ENCODE measurements at regions not wholly inside any gene's neighbourhood (a gene's known extent, or its start where the extent isn't known, plus 50 kb on each side); places are given as distances from the start of the nearest gene placed in this dataset.

DNA sequence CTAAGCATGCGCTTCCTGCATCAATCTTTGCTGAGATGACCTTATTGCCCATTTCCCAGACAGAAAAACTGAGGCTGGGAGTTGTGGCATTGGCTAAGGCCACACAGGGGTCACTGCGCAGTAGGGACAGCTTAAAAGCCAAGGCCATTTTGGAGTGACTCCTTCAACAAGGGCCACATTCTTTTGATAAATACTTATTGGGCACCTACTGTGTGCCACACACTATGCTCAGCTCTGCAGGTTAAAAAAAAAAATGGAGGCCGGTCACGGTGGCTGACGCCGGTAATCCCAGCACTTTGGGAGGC lies 108.6 kb downstream of the CEBPB start:
- no peak for DNase-seq
- Mint-ChIP-seq H3K9me3 (no peaks in the 10 kb centered on the region), H3K27me3 (ENCODE audit: low read depth in 3 of 3) (peaks cover 5 to 15% (median 10%) of the 10 kb centered on the region in 3 donors), H3K4me3 (no peak overlapping the region), H3K36me3 (no peaks in the 10 kb centered on the region), H3K27ac (no peak overlapping the region), H3K4me1 (peaks cover 24 to 31% of the 10 kb centered on the region in 2 donors)

DNA sequence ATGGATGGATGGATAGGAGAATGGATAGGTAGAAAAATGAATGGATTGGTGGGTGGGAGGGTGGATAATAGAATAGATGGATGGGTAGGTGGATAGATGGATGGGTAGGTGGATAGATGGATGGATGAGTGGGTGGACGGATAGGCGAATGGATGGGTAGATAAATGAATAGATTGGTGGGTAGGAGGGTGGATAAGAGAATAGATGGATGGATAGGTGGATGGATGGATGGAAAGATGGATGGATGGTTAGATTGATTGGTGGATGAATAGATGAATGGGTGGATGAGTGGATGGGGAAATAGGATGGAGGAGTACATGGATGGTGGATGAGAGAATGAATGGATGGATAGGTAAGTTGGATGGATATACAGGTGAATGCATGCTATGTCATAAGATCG lies 110.5 kb downstream of the CEBPB start:
- Mint-ChIP-seq H3K27me3 (ENCODE audit: low read depth in 3 of 3) (peaks cover 5 to 15% (median 8%) of the 10 kb centered on the region in 3 donors), H3K27ac (no peak overlapping the region), H3K36me3 (no peaks in the 10 kb centered on the region), H3K4me1 (peaks cover 23 to 31% of the 10 kb centered on the region in 2 donors), H3K9me3 (no peaks in the 10 kb centered on the region), H3K4me3 (no peak overlapping the region)
- no peak for DNase-seq

DNA sequence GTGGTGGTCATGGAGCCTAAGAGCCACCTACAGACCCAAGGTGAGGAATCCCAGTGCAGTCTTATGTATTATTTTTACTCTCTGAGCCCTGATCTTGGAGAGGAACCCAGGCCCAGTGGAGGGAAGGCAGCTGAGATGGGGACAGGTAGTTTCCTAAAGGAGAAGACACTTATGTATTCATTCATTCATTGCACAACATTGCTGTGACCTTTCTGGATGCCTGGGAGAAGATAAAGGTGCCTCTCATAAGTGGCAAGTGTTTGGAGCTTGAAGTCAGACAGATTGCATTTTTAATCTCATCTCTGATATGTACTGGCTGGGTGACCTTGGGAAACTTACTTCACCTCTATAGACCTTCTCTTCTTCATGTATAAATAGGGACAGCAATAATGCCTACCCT lies 111.1 kb downstream of the CEBPB start:
- Mint-ChIP-seq H3K9me3 (no peaks in the 10 kb centered on the region), H3K4me1 (peaks cover 20 to 31% of the 10 kb centered on the region in 2 donors), H3K27ac (no peak overlapping the region), H3K4me3 (no peak overlapping the region), H3K36me3 (no peaks in the 10 kb centered on the region), H3K27me3 (ENCODE audit: low read depth in 3 of 3) (peaks cover 4 to 15% (median 8%) of the 10 kb centered on the region in 3 donors)
- DNase-seq = no peak

DNA sequence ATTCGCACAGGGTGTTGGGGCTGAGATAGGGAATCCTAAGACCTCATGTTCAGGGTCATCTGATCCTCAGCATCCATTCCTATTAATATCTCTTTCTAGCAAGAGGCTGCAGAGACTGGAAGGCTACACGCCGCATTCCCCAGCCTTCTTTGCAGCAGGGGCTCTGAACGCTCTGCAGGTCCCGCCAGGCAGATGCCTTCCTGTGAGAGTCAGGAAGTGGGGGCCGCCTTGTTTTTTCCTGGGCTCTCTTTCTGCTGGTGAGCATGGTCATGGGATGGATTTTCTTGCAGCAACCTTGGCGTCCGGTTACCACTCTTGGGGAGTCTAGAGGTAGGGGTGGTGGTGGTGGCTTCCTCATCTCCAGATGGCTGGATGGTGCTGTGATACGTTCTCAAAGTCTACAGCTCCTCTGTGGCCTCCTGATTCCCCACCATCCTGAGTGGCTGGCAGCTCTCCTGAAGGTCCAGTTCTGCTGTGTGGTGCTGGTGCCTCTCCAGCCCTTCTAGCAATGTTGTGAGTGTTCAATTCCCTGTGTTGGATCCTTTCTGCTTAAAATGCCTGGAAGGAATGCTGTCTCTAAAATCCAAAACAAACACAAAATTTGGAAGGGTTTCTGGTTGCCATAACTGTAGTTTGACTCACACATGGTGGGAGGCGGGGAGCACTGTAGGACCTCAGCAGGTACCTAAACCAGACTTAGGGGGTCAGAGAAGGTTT lies 111.9 kb downstream of the CEBPB start:
- Mint-ChIP-seq H3K4me3 (no peak overlapping the region), H3K27ac (no peak overlapping the region), H3K4me1 (peaks cover 19 to 25% of the 10 kb centered on the region in 2 donors), H3K36me3 (no peaks in the 10 kb centered on the region), H3K27me3 (ENCODE audit: low read depth in 3 of 3) (peaks cover 4 to 15% (median 8%) of the 10 kb centered on the region in 3 donors), H3K9me3 (no peaks in the 10 kb centered on the region)
- no peak for DNase-seq

DNA sequence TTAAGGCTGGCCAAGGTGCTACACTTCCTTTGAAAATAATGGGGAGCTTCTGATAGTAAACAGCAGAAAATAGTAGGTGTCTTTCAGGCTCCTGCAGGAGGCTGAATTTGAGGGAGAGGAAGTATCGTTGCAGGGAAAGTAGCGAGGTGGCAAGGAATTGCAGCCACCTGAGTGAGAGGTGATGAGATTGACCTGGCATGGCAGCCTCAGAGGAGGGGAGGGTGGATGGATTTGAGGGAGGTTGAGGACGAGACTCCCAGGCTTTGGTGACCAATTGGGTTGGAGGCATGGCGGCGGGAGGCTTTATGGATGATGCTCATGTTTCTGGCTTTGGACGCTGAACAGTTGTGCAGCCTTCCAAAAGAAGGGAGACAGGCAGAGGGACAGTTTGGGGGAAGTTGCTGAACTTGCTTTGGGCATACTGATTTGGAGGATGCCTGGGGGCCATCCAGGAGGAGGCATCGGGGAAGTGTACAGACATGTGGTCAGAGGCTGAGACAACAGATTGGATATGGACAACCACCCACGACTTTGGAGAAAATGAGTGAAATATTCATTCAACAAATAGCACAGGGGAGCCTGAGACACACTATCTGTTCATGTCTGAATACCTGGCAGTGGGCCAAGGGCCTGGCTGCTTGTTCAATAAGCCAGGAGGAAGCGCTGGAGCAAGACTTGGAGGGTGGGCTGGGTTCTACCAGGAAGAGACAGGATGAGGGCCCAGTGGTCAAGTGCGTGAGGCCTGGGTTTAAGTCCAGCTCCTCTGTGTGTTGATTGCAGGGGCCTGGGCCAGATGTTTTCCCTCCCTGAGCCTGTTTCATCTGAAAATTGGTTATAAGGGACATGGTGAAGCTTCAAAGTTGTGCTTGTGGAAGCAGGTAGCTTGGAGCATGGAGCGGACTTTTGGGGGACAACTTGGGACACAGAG lies 113.2 kb downstream of the CEBPB start:
- no peak for DNase-seq
- Mint-ChIP-seq H3K36me3 (no peaks in the 10 kb centered on the region), H3K4me1 (peaks cover 6 to 12% of the 10 kb centered on the region in 2 donors), H3K27ac (peak overlapping the region in 2 of 6 donors; percentile 1 to 54), H3K9me3 (no peaks in the 10 kb centered on the region), H3K27me3 (ENCODE audit: low read depth in 3 of 3) (peaks cover 4 to 11% (median 10%) of the 10 kb centered on the region in 3 donors), H3K4me3 (no peak overlapping the region)

DNA sequence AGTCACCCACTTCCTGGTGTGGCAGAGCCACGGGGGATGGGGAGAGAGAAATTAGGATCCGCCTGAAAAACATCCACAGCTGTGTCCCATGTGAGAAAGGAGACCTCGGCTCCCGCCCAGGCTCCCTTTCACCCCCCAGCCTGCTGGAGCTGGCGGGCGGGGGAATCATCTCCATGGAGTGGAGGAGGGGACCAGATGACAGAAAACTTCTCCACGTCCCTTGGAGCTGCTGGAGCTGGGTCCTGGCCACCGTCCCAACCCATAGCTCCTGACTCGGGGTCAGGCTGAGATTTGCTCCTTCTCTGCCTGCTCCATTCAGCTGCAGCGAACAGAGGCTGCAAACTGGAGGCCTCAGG lies 113.8 kb downstream of the CEBPB start:
- Mint-ChIP-seq H3K36me3 (no peaks in the 10 kb centered on the region), H3K27me3 (ENCODE audit: low read depth in 3 of 3) (peaks cover 4 to 15% (median 10%) of the 10 kb centered on the region in 3 donors), H3K4me3 (no peak overlapping the region), H3K9me3 (no peaks in the 10 kb centered on the region), H3K4me1 (peaks cover 2 to 9% of the 10 kb centered on the region in 2 donors), H3K27ac (no peak overlapping the region)
- no peak for DNase-seq

DNA sequence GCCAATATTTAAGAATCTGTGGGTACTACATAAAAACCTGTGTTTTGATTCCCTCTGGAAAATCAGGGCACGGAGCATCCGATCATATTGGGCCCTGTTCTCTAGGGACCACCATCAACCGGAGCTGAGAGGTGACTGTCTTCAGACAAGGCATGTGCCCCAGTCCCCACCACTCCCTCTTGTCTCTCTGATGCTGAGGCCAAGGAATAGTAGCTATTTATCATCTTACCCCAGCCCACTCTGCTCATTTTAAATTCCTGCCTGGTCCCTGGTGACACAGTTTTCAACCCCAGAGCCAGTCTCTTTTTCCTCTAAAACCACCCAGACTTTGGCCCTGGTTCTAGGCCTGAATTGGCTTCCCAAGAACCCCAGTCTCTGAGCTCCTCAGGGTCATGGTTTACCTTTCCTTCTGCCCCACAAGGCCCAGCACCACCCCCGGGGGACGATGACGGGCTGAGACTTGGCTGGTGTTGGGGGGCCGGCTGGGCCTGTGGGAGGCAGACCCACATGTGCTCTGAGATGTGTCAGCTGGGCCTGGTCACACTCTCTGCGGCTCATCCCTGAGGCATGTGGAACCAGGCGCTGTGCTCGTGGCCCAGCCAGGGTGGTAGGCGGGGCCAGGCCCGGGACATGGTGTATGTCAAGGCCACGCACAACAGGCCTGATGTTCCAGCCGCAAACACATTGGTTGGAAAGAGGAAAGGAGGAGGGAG lies 114.4 kb downstream of the CEBPB start:
- Mint-ChIP-seq H3K4me3 (no peak overlapping the region), H3K9me3 (no peaks in the 10 kb centered on the region), H3K27ac (no peak overlapping the region), H3K36me3 (no peaks in the 10 kb centered on the region), H3K27me3 (ENCODE audit: low read depth in 3 of 3) (peaks cover 4 to 15% (median 10%) of the 10 kb centered on the region in 3 donors), H3K4me1 (peaks cover 5 to 8% of the 10 kb centered on the region in 2 donors)
- no peak for DNase-seq

DNA sequence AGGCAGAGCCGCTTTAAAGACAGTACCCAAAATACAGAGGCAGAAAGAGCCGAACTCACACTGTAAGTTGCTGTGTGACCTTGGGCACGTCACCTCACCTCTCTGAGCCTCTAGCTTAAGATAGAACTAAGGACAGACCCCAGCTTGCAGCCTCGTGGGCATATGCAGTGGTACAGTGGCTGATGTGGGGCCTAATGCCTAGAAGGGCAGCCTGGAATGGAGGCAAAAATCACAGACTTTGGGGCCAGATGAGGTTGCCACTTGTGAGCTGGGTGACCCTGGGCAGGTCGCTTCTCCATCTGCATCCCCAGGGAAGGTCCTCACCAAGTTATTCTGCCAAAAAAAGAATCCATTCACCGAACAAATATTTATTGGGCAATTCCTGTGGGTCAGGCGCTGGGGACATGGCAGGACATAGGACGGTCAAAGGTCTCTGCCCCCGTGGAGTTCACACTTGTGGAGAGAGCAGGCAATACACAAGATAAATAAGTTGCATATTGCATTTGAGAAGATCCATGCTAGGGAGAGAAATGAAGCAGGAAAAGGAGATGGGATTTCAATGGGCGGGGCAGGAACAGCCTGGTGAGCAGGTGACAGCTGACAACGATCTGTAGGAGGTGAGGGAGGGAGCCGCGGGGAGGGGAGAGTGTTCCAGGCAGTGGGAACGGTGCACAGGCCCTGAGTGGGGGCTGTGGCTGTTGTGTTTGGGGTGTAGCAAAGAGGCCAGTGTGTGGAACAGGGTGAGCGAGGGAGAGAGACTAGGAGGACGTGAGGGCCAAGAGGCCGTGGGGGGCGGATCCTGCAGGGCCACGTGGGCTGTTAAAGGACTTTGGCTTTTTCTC lies 115.2 kb downstream of the CEBPB start:
- Mint-ChIP-seq H3K4me1 (peaks cover 13 to 16% of the 10 kb centered on the region in 2 donors), H3K9me3 (no peaks in the 10 kb centered on the region), H3K4me3 (no peak overlapping the region), H3K36me3 (no peaks in the 10 kb centered on the region), H3K27ac (peak overlapping the region in 1 of 6 donors; percentile 62), H3K27me3 (ENCODE audit: low read depth in 3 of 3) (peaks cover 5 to 16% (median 12%) of the 10 kb centered on the region in 3 donors)
- no peak for DNase-seq

DNA sequence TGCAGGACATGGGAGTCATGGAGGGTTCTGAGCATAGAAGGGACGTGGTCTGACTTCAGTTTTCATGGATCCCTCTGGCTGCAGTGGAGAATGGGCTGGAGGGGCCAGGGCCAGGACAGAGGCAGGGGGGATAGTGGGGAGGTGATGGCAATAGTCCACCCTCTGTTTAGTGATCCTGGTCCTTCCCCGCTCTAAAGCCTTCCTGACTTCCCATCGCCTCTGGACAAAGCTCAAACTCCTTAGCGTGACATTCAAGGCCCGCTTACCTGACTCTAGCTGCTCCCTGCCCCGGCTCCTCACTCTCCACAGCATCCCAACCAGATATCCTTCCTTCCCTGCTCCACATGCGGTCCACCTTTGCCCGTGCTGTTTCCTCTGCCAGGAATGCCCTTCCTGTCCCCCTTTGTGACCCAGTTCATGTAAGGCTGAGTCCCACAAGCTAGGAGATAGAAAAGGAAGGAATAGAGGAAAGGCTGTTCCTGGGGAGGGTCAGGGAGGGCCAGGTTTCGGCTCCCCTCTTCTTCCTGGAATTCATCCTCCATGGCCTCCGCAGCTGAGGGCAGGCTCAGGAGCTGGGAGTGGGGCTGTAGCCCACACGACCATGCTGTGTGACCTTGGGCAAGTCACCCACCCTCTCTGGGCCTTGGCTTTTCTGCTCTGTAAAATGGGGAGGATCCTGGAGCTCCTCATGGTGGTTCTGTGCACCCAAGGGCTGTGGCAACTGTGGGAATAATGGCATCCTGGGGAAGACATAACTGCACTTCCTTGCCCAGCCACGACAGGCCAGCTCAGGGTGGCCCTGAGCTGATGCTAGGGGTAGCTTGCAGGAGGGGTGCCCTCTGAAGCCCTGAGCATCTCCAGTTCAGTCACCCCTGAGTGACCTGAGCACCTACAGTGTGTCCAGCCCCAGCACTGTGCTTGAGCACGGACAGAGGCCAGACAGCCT lies 116.1 kb downstream of the CEBPB start:
- Mint-ChIP-seq H3K4me1 (peaks cover 16 to 22% of the 10 kb centered on the region in 2 donors), H3K9me3 (no peaks in the 10 kb centered on the region)

DNA sequence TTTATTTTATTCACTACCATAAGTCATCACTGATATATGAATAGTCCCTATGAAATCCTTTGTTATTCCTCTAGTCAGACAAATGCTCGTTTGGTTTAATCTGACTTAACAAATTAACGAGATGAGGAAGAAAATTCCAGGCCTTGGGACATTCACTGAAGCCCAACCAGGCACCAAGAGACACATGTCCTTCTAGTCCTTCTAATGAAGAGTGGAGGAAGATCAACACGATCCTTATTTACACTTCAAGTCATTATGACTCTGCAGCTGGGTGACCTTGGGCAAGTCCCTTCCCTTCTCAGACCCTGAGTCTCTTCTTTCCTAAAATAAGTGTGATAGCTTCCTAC lies 117.5 kb downstream of the CEBPB start:
- Mint-ChIP-seq H3K27me3 (ENCODE audit: low read depth in 3 of 3) (peaks cover 6 to 14% (median 11%) of the 10 kb centered on the region in 3 donors), H3K27ac (peak overlapping the region in 3 of 6 donors; percentile 20 to 73 (median 63)), H3K4me1 (peaks cover 19 to 25% of the 10 kb centered on the region in 2 donors), H3K9me3 (no peaks in the 10 kb centered on the region), H3K4me3 (no peak overlapping the region), H3K36me3 (no peaks in the 10 kb centered on the region)
- DNase-seq = no peak

More for the DNA sequence above, 116.1 kb downstream of the CEBPB start:
- Mint-ChIP-seq H3K27me3 (ENCODE audit: low read depth in 3 of 3) (peaks cover 8 to 17% (median 14%) of the 10 kb centered on the region in 3 donors), H3K4me3 (no peak overlapping the region), H3K36me3 (no peaks in the 10 kb centered on the region), H3K27ac (peak overlapping the region in 2 of 6 donors; percentile 17 to 62)
- no peak for DNase-seq

DNA sequence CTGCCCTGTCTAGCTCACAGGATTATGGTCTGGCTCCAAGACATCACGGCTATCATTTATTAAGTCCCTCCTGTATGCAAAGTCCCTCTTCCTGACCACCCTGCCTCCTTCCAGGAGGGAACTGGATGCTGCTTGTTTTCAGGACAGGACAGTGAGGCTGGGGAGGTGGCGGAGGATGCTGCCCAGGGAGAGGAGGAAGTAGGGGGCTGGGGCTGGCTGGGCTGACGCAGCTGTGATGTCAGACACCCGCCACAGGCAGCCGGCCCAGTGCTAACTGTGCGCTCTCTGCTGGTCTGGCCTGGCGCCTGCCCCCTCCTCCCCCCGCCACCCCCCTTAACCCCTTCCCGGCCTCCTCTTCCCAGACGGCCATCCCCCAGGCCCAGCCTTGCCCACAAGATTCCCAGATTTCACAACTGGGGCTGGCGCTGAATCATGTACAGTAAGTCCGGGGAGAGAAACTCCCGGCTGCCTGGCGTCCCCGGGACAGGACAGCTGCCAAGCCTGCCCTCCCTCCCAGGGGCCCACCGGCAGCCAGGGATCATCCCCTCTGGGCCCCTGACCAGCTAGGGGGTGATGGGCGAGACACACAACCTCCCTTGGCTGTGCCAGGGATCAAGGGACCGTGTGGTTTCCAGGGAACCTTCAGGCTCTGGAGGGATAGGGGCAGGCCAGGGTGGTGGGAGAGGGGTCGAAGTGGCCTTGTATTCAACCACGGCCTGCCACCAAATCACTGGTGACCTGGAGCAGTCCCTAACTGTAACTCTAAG lies 118.1 kb downstream of the CEBPB start:
- H3K27ac Mint-ChIP-seq = peak overlapping the region in 3 of 6 donors; percentile 20 to 77 (median 73)
- H3K4me3 Mint-ChIP-seq = no peak overlapping the region
- peaks cover 8 to 13% (median 11%) of the 10 kb centered on the region in 3 donors for H3K27me3 Mint-ChIP-seq (ENCODE audit: low read depth in 3 of 3)
- H3K36me3 Mint-ChIP-seq = no peaks in the 10 kb centered on the region
- peaks cover 19 to 25% of the 10 kb centered on the region in 2 donors for H3K4me1 Mint-ChIP-seq
- H3K9me3 Mint-ChIP-seq = no peaks in the 10 kb centered on the region
- peak in 2 of 3 donors; percentile 18 for DNase-seq

Data from immature natural killer cell (primary cell).